ENCODE measurements at regions not wholly inside any gene's neighbourhood (a gene's known extent, or its start where the extent isn't known, plus 50 kb on each side); places are given as distances from the start of the nearest gene placed in this dataset.

DNA sequence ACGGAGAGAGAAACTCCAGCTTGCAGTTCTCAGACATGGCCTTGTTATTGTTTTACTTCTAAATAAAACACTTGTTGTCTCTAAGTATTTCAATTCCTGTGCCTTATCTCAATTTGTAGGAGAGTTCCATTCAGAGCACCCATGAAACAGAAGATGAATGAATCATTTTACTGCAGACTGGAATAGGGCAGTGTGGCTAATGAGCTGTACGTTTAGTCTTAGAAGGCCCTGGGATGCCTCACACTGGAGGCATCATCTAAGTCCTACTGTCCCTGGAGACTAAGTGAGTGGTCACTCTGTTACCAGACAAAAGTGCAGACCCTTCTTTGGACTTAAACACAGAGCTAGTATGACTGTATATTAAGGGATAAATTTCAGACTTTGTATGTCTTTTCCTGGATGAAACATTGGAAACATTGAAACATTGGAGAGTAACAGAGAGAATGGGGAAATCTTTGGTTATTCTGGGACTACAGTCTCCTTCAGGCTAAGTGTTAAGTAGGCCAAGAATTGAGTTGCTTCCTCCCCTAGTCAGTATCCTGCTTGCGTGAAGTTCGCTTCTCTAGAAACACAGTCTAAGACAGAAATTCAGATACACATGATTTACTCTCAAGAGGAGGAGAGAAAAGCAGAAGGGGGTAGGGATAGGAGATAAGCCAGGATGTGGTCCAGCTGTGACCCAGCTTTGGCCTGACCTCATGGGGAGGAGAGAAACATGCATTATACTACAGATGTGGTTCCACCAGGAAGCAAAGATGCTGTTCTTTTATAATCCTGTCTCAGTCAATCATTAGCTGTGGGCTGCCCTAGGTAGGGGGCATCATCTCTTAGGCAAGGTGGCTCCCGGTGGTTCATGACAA is 167.4 kb upstream of the BMP2 start:
- DNase-seq (ENCODE audit: low read depth, low spot score) = no peak
- no peak overlapping the region for H3K27ac ChIP-seq (ENCODE audit: low read depth, low read length)
- H3K4me3 ChIP-seq (ENCODE audit: low read depth, low read length) = no peak overlapping the region
- ChIA-PET POLR2A (no interaction called here), CTCF (interaction anchor here (0.7 to 2.9 kb wide), 4 partner anchors 17 to 335 kb away, joined by 3 to 20 read pairs (median 4); no protein-coding TSS in a partner anchor)
- H3K27me3 ChIP-seq (ENCODE audit: control insufficient read depth, insufficient read depth, low read length) = peaks cover 8% of the 10 kb centered on the region
- H3K9me3 ChIP-seq (ENCODE audit: control insufficient read depth, insufficient read depth, low read length) = no peaks in the 10 kb centered on the region
- TF ChIP-seq, protein P1, sequence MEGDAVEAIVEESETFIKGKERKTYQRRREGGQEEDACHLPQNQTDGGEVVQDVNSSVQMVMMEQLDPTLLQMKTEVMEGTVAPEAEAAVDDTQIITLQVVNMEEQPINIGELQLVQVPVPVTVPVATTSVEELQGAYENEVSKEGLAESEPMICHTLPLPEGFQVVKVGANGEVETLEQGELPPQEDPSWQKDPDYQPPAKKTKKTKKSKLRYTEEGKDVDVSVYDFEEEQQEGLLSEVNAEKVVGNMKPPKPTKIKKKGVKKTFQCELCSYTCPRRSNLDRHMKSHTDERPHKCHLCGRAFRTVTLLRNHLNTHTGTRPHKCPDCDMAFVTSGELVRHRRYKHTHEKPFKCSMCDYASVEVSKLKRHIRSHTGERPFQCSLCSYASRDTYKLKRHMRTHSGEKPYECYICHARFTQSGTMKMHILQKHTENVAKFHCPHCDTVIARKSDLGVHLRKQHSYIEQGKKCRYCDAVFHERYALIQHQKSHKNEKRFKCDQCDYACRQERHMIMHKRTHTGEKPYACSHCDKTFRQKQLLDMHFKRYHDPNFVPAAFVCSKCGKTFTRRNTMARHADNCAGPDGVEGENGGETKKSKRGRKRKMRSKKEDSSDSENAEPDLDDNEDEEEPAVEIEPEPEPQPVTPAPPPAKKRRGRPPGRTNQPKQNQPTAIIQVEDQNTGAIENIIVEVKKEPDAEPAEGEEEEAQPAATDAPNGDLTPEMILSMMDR (IDR thresholded peaks at IDR 0.05; ENCODE audit: low read depth, low read length) = no peak

DNA sequence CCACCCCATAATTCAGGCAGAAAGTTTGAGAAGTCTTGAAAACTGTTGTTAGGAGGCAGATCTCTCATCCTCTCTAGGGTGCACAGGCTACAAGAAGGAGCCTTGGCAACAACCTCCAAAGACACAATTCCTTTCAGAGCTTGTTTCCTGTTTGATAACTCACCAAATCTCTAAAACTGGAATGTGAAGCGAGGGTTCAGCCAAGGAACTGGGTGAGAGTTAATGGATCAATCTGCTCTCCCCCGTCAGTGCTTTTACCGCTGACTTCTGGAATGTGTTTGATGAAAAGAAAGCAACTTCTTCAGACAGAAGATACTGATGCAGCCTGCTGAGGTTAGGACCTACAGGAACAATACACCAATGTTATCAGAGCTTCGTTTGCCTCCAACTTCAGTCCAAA is 171.8 kb upstream of the BMP2 start:
- TF ChIP-seq, protein P1 (IDR thresholded peaks at IDR 0.05; ENCODE audit: low read depth, low read length) = no peak
- H3K27ac ChIP-seq (ENCODE audit: low read depth, low read length) = peak overlapping the region; percentile 43
- H3K27me3 ChIP-seq (ENCODE audit: control insufficient read depth, insufficient read depth, low read length) = no peaks in the 10 kb centered on the region
- POLR2A ChIA-PET = interaction anchor here (1.2 kb wide), 1 partner anchor 62 kb away, joined by 14 read pairs; no protein-coding TSS in a partner anchor
- no peak for DNase-seq (ENCODE audit: low read depth, low spot score)
- peak overlapping the region; percentile 40 for H3K4me3 ChIP-seq (ENCODE audit: low read depth, low read length)
- no peaks in the 10 kb centered on the region for H3K9me3 ChIP-seq (ENCODE audit: control insufficient read depth, insufficient read depth, low read length)
- CTCF ChIA-PET = interaction anchor here (0.8 to 4.1 kb wide), 4 partner anchors 13 to 331 kb away, joined by 3 to 32 read pairs (median 3); no protein-coding TSS in a partner anchor

DNA sequence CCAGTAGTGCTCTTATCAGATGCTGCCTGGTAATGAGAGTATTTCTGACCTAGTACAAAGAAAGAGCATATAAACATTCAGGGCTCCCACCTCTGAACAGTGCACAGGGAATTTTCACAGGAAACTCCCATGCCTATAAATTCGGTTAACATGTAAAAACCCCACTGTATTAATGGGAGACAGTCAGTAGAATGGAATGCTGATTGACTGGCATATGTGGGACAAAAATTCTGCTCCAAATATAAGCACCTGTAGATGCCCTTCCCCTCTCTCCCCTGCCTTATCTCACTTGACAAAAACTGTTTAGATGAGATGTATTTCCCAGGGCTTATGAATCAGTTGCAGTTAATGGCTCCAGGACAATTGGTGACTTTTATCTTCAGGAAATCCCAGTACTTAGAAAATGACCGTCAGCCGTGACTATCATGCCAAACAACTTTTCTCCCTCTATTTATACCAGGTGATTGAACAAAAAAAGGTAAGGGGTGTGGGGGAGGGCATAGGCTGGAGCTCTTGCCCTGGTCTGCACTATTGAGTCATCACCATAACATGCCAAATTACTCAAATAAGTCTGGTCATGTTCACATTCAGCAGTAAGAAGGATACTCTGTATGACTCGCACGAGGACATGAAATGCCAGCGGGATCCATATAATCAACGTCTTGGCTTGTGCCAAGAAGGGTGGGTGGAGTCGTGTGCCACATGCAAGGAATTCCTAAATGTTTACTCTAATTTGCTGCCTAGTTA is 176.4 kb upstream of the BMP2 start:
- Histone ChIP-seq H3K4me3 (ENCODE audit: low read depth, low read length) (no peak overlapping the region), H3K9me3 (ENCODE audit: control insufficient read depth, insufficient read depth, low read length) (no peaks in the 10 kb centered on the region), H3K27ac (ENCODE audit: low read depth, low read length) (no peak overlapping the region), H3K27me3 (ENCODE audit: control insufficient read depth, insufficient read depth, low read length) (no peaks in the 10 kb centered on the region)
- CTCF ChIA-PET = interaction anchor here (1.3 to 2.7 kb wide), 3 partner anchors 9 to 326 kb away, joined by 3 to 19 read pairs (median 4); no protein-coding TSS in a partner anchor
- TF ChIP-seq, protein P1 (IDR thresholded peaks at IDR 0.05; ENCODE audit: low read depth, low read length) = no peak
- POLR2A ChIA-PET = no interaction called here
- DNase-seq (ENCODE audit: low read depth, low spot score) = no peak

DNA sequence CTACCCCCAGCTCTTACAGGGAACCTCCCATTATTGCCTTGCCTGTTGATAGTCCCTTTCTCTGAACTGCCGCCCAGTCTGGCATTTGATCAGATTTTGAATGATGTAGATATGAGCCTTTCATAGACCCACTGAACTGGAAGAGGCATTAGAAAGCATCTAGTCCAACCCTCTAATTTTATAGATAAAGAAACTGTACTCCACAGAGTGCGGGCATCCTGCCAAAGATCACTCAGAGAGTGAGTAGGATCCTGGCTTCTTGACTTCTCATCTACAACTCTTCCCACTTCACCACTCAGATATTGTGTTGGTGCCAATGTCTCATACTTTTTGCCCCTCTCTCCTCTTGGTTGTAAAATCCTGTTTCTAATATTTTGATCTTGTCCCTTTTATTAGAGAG is 179.2 kb upstream of the BMP2 start:
- H3K27me3 ChIP-seq (ENCODE audit: control insufficient read depth, insufficient read depth, low read length) = no peaks in the 10 kb centered on the region
- no peak overlapping the region for H3K27ac ChIP-seq (ENCODE audit: low read depth, low read length)
- ChIA-PET CTCF (no interaction called here), POLR2A (no interaction called here)
- no peak overlapping the region for H3K4me3 ChIP-seq (ENCODE audit: low read depth, low read length)
- no peaks in the 10 kb centered on the region for H3K9me3 ChIP-seq (ENCODE audit: control insufficient read depth, insufficient read depth, low read length)
- TF ChIP-seq, protein P1 (IDR thresholded peaks at IDR 0.05; ENCODE audit: low read depth, low read length) = no peak
- no peak for DNase-seq (ENCODE audit: low read depth, low spot score)

Data from AG04450 (cell line).